22Rv1 (cell line): ENCODE measurements at regions not wholly inside any gene's neighbourhood (a gene's known extent, or its start where the extent isn't known, plus 50 kb on each side); places are given as distances from the start of the nearest gene placed in this dataset.
"Not testable (repeated sequence)": the region's sequence is repeated elsewhere in the genome, so short reads cannot be mapped to it uniquely, and the experiment has no call there.

Experiments used
- ZFX ChIP-seq: fragments of 450-650 bp; IDR thresholded peaks from 2 replicates; pipeline ENCODE4 v1.6.1; 2017; ENCODE audit warnings: antibody characterized with exemption, borderline replicate concordance
- TF ChIP-seq, protein P1 (sequence below): fragments of 450-650 bp; IDR thresholded peaks from 2 replicates; pipeline ENCODE4 v1.5.1; 2017; ENCODE audit warnings: mild to moderate bottlenecking

DNA sequence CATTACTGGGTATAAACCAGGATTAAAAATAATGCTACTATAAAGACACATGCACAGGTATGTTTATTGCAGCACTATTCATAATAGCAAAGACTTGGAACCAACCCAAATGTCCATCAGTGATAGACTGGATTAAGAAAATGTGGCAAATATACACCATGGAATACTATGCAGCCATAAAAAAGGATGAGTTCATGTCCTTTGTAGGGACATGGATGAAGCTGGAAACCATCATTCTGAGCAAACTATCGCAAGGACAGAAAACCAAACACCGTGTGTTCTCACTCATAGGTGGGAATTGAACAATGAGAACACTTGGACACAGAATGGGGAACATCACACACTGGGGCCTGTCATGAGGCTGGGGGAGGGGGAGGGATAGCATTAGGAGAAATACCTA, 233.4 kb upstream of the PRSS16 start:
- TF ChIP-seq, protein P1, sequence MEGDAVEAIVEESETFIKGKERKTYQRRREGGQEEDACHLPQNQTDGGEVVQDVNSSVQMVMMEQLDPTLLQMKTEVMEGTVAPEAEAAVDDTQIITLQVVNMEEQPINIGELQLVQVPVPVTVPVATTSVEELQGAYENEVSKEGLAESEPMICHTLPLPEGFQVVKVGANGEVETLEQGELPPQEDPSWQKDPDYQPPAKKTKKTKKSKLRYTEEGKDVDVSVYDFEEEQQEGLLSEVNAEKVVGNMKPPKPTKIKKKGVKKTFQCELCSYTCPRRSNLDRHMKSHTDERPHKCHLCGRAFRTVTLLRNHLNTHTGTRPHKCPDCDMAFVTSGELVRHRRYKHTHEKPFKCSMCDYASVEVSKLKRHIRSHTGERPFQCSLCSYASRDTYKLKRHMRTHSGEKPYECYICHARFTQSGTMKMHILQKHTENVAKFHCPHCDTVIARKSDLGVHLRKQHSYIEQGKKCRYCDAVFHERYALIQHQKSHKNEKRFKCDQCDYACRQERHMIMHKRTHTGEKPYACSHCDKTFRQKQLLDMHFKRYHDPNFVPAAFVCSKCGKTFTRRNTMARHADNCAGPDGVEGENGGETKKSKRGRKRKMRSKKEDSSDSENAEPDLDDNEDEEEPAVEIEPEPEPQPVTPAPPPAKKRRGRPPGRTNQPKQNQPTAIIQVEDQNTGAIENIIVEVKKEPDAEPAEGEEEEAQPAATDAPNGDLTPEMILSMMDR, result not testable (repeated sequence)
- TF ChIP-seq ZFX, result not testable (repeated sequence)
